NCI-H526 (cell line): ENCODE measurements at regions not wholly inside any gene's neighbourhood (a gene's known extent, or its start where the extent isn't known, plus 50 kb on each side); places are given as distances from the start of the nearest gene placed in this dataset.

Source experiments
- DNase-seq, 2 experiments: peaks; one replicate each; lab custom pipeline; 2025; lab: John Stamatoyannopoulos, UW

- DNase-seq = no peak
Measured at GRCh38 chr6:54640911-54641310, 205.7 kb upstream of the FAM83B start.

- no peak for DNase-seq
Measured at GRCh38 chr6:54646069-54646950, 200.3 kb upstream of the FAM83B start.

- DNase-seq = no peak
Measured at GRCh38 chr6:54646951-54647664, 199.5 kb upstream of the FAM83B start.

- no peak for DNase-seq
Measured at GRCh38 chr6:54654381-54654780, 192.2 kb upstream of the FAM83B start.

- peak; percentile 74 to 81 for DNase-seq
Measured at GRCh38 chr6:54655162-54655561, 191.4 kb upstream of the FAM83B start.

GRCh38 chr6:54665278-54665677 lies 181.3 kb upstream of the FAM83B start:
- DNase-seq = no peak

- DNase-seq = no peak
Measured at GRCh38 chr6:54680531-54680930, 166.0 kb upstream of the FAM83B start.

- DNase-seq = no peak
Measured at GRCh38 chr6:54681267-54681666, 165.3 kb upstream of the FAM83B start.

GRCh38 chr6:54681987-54682386 lies 164.6 kb upstream of the FAM83B start:
- DNase-seq = no peak

GRCh38 chr6:54689620-54690019 lies 157.0 kb upstream of the FAM83B start:
- DNase-seq = peak; percentile 5 to 34

GRCh38 chr6:54690596-54690995 lies 156.0 kb upstream of the FAM83B start:
- DNase-seq = no peak

- DNase-seq = no peak
Measured at GRCh38 chr6:54694928-54695532, 151.5 kb upstream of the FAM83B start.

- DNase-seq = no peak
Measured at GRCh38 chr6:54695815-54696214, 150.8 kb upstream of the FAM83B start.

- DNase-seq = peak; percentile 3 to 18
Measured at GRCh38 chr6:54697424-54697823, 149.1 kb upstream of the FAM83B start.

- no peak for DNase-seq
Measured at GRCh38 chr6:54698974-54699373, 147.6 kb upstream of the FAM83B start.

GRCh38 chr6:54700158-54700557 lies 146.4 kb upstream of the FAM83B start:
- no peak for DNase-seq

GRCh38 chr6:54702772-54703171 lies 143.8 kb upstream of the FAM83B start:
- DNase-seq = no peak

GRCh38 chr6:54706391-54706790 lies 140.2 kb upstream of the FAM83B start:
- DNase-seq = no peak

- DNase-seq = no peak
Measured at GRCh38 chr6:54706844-54707605, 139.5 kb upstream of the FAM83B start.

GRCh38 chr6:54710456-54710855 lies 136.1 kb upstream of the FAM83B start:
- no peak for DNase-seq

- DNase-seq = no peak
Measured at GRCh38 chr6:54716010-54716409, 130.6 kb upstream of the FAM83B start.

GRCh38 chr6:54716877-54717276 lies 129.7 kb upstream of the FAM83B start:
- no peak for DNase-seq
